ENCODE measurements at regions not wholly inside any gene's neighbourhood (a gene's known extent, or its start where the extent isn't known, plus 50 kb on each side); places are given as distances from the start of the nearest gene placed in this dataset.
"Not testable (repeated sequence)": the region's sequence is repeated elsewhere in the genome, so short reads cannot be mapped to it uniquely, and the experiment has no call there.

DNA sequence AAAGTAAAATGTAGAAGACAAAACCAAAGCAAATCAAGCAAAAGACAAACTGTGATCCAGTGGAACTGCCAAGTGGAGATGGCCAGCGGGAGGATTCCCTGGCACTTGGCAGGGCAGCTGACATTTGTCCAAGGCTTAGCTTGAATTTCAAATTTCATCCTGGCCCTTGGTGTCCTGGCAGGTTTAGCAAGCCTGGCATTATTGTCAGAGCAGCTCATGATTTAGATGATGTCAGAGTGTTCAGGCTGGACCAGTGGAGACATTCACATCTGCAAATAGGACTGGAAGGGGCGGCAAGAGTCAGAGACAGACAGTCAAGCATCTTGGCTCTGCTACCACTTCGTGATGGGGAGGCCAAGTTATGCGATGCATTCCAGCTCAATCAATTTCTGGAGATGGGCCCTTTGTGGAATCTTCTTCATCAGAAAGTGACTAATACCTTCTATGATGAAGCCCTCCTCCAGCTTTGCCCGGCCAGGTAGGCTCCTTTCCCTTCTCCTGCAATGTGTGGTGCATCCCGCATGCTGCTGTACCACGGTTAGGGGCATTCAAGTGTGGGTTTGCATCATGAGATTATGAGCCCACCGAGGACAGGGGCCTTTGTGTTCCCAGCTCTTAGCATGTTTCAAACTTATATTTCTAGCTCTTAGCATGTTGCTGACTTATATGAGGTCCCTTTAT is 199.7 kb downstream of the ANKRD30B start:
- Mint-ChIP-seq H3K4me3 (no peak overlapping the region), H3K27ac (no peak overlapping the region), H3K27me3 (no peaks in the 10 kb centered on the region), H3K9me3 (no peaks in the 10 kb centered on the region), H3K36me3 (ENCODE audit: low read depth) (no peaks in the 10 kb centered on the region), H3K4me1 (ENCODE audit: low read depth) (no peaks in the 10 kb centered on the region)
- ChIA-PET POLR2A (no interaction called here), CTCF (interaction anchor here (0.6 kb wide), 1 partner anchor 20 kb away, joined by 3 read pairs; no protein-coding TSS in a partner anchor)
- Histone ChIP-seq H3K4me3 (ENCODE audit: low read length) (no peak overlapping the region), H3K9me3 (ENCODE audit: control insufficient read depth in 1 of 2, insufficient read depth in 1 of 2, low read length in 2 of 2) (no peaks in the 10 kb centered on the region), H3K27me3 (ENCODE audit: control insufficient read depth in 1 of 2, insufficient read depth in 2 of 2, low read length in 2 of 2) (no peaks in the 10 kb centered on the region), H3K27ac (ENCODE audit: low read depth in 1 of 2, low read length in 2 of 2) (no peak overlapping the region), H3K4me1 (ENCODE audit: insufficient read depth, low read length) (no peaks in the 10 kb centered on the region), H3K36me3 (ENCODE audit: insufficient read depth, low read length) (no peaks in the 10 kb centered on the region)
- no peak for ATAC-seq (ENCODE audit: poor library complexity)
- intact Hi-C loops (cut with DNase I, micrococcal nuclease) = no loop called here
- TF ChIP-seq CTCF (IDR thresholded peaks at IDR 0.05) = no peak
- DNase-seq = no peak

DNA sequence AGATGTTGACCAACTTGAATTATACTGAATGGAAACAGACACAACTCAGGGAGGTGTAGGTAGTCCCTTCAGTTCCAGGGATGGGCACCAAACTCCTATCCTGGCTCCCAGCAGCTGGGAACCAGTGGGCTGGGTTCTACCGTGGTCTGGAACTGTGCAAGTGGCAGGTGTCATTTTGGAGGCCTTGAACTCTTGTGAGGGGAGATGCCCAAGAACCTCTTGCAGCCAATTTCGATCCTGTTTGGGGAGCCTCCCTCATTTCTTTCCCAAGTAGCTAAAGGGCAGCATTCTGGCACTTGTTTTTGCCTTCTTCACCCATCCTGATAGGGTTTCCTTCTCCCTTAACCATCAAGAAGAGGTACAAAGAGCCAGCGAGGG is 200.2 kb downstream of the ANKRD30B start:
- Histone ChIP-seq H3K4me1 (ENCODE audit: insufficient read depth, low read length) (no peaks in the 10 kb centered on the region), H3K27me3 (ENCODE audit: control insufficient read depth in 1 of 2, insufficient read depth in 2 of 2, low read length in 2 of 2) (no peaks in the 10 kb centered on the region), H3K36me3 (ENCODE audit: insufficient read depth, low read length) (no peaks in the 10 kb centered on the region), H3K27ac (ENCODE audit: low read depth in 1 of 2, low read length in 2 of 2) (no peak overlapping the region), H3K9me3 (ENCODE audit: control insufficient read depth in 1 of 2, insufficient read depth in 1 of 2, low read length in 2 of 2) (no peaks in the 10 kb centered on the region), H3K4me3 (ENCODE audit: low read length) (no peak overlapping the region)
- no peak overlapping the region for H3K4me3 Mint-ChIP-seq
- no peak for ATAC-seq (ENCODE audit: poor library complexity)
- intact Hi-C loops (cut with DNase I, micrococcal nuclease) = no loop called here
- no peak overlapping the region for H3K27ac Mint-ChIP-seq
- POLR2A ChIA-PET = no interaction called here
- no peaks in the 10 kb centered on the region for H3K36me3 Mint-ChIP-seq (ENCODE audit: low read depth)
- CTCF ChIA-PET = interaction anchor here (0.6 kb wide), 1 partner anchor 21 kb away, joined by 3 read pairs; no protein-coding TSS in a partner anchor
- TF ChIP-seq CTCF (IDR thresholded peaks at IDR 0.05) = no peak
- H3K4me1 Mint-ChIP-seq (ENCODE audit: low read depth) = no peaks in the 10 kb centered on the region
- no peaks in the 10 kb centered on the region for H3K9me3 Mint-ChIP-seq
- no peaks in the 10 kb centered on the region for H3K27me3 Mint-ChIP-seq
- DNase-seq = no peak

DNA sequence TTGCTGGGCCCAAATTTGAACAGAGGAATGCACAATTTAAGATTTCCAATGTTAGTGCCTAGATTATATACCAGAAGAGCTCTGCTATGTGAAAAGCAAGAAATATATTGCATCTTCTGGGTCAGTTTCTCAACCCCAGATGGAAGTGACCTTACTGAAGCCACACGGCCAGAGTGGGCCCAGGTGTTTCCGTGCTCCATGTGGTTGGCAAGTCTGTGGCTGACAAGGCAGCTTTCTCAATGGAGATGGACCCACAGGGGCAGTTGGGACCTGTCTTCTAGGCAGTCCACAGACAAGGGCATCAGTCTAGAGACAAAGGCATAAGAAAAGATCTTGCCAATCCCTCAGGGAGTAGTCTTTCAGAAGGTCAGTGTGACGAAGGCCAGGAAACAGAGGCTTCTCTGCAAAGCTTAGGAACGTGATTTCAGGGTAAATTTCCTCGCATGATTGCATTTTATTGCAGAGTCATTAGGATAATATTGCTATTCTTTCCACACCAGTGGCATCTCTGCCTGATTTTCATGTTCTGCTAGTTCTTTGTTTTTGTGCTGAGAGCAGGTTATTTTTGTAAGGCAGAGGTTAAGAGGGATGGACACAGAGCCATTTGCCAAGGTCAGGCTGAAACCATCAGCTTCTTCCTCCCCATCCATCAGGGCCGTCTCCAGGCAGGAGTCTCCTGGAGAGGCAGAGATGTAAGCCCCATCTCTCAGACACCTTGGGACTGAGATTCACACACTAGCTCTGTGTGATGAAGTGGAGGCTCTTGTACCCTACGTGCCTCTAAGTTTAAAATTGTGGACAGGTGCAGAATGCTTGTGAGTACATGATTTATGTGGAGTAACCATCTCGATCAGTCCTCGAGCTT is 202.1 kb downstream of the ANKRD30B start:
- TF ChIP-seq CTCF (IDR thresholded peaks at IDR 0.05) = no peak
- Histone ChIP-seq H3K36me3 (ENCODE audit: insufficient read depth, low read length) (no peaks in the 10 kb centered on the region), H3K4me3 (ENCODE audit: low read length) (no peak overlapping the region), H3K27me3 (ENCODE audit: control insufficient read depth in 1 of 2, insufficient read depth in 2 of 2, low read length in 2 of 2) (no peaks in the 10 kb centered on the region), H3K27ac (ENCODE audit: low read depth in 1 of 2, low read length in 2 of 2) (no peak overlapping the region), H3K9me3 (ENCODE audit: control insufficient read depth in 1 of 2, insufficient read depth in 1 of 2, low read length in 2 of 2) (no peaks in the 10 kb centered on the region), H3K4me1 (ENCODE audit: insufficient read depth, low read length) (no peaks in the 10 kb centered on the region)
- DNase-seq (no peak), ATAC-seq (ENCODE audit: poor library complexity) (no peak)
- Mint-ChIP-seq H3K27ac (no peak overlapping the region), H3K4me3 (no peak overlapping the region), H3K27me3 (no peaks in the 10 kb centered on the region), H3K4me1 (ENCODE audit: low read depth) (no peaks in the 10 kb centered on the region), H3K9me3 (no peaks in the 10 kb centered on the region), H3K36me3 (ENCODE audit: low read depth) (no peaks in the 10 kb centered on the region)
- POLR2A ChIA-PET = no interaction called here
- intact Hi-C loops (cut with DNase I, micrococcal nuclease) = no loop called here
- CTCF ChIA-PET = no interaction called here

- H3K4me1 Mint-ChIP-seq (ENCODE audit: low read depth); POLR2A ChIA-PET; CTCF ChIA-PET; H3K36me3 Mint-ChIP-seq (ENCODE audit: low read depth); H3K27me3 ChIP-seq (ENCODE audit: control insufficient read depth in 1 of 2, insufficient read depth in 2 of 2, low read length in 2 of 2); H3K27me3 Mint-ChIP-seq; H3K27ac ChIP-seq (ENCODE audit: low read depth in 1 of 2, low read length in 2 of 2); H3K27ac Mint-ChIP-seq; H3K4me1 ChIP-seq (ENCODE audit: insufficient read depth, low read length); H3K9me3 Mint-ChIP-seq; DNase-seq; H3K9me3 ChIP-seq (ENCODE audit: control insufficient read depth in 1 of 2, insufficient read depth in 1 of 2, low read length in 2 of 2); intact Hi-C loops (cut with DNase I, micrococcal nuclease); H3K36me3 ChIP-seq (ENCODE audit: insufficient read depth, low read length); ATAC-seq (ENCODE audit: poor library complexity); H3K4me3 Mint-ChIP-seq; H3K4me3 ChIP-seq (ENCODE audit: low read length): not testable (repeated sequence)
Observed at GRCh38 chr18:14952444-14953077, 204.6 kb downstream of the ANKRD30B start.
